GM19397 (cell line): ENCODE measurements at regions not wholly inside any gene's neighbourhood (a gene's known extent, or its start where the extent isn't known, plus 50 kb on each side); places are given as distances from the start of the nearest gene placed in this dataset.
"Not testable (repeated sequence)": the region's sequence is repeated elsewhere in the genome, so short reads cannot be mapped to it uniquely, and the experiment has no call there.

Source experiments
- ATAC-seq: cut with Tn5 transposase; IDR thresholded peaks from one replicate; pipeline ENCODE4 v1.9.1; 2021; ENCODE audit warnings: mild to moderate bottlenecking, moderate library complexity; ENCODE audit not compliant: unreplicated experiment

DNA sequence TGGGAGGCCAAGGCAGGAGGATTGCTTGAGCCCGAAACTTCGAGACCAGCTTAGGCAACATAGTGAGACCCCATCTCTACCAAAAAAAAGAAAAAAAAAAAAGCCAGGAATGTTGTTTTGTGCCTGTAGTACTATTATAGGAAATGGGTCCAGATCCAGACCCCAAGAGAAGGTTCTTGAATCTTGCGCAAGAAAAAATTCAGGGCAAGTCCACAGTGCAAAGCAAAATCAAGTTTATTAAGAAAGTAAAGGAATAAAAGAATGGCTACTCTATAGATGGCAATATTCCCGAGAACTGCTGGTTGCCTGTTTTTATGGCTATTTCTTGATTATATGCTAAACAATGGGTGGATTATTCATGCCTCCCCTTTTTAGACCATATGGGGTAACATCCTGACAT, 51.2 kb upstream of the RDX start:
- ATAC-seq, result no peak

DNA sequence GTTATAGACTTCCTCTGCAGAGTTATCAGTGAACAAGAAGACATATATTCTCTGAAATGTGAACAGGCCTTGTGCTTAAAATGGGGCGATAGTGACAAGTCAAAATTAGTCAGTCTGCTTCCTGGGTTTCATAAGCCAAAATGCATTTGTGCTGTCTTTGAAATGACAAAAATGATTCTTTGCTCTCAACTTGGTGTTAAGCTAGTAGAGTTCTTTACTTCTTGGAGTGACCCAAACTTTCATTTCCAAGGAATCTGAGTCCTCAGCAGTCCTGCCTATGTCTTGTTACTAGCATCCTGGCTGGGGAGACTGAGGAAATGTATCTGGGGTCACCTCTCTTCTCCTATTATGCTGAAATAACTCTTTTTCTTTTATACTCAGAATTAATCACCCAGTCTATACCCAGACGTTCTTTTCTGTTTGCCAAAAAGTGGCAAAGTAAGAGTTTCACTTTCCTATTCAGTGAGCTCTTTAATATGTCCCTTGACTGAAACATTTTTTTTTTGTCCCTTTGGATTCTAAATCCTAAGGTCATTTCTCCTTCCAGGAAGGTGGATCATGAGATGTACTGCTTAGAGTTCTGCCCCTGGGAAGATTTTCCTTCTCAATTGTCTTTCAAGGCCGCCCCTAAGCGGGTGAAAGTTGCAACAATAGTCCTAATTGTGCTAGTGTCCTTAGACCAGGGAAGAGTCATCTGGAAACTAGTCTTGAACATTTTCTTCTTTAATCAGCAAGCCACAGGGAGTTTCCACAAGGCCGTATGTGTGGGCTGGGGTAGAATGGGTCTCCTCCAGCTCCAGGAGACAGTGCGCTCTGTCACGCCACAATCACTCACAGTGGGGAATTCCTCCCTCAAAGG, 53.0 kb upstream of the RDX start:
- ATAC-seq, result peak; percentile 72

DNA sequence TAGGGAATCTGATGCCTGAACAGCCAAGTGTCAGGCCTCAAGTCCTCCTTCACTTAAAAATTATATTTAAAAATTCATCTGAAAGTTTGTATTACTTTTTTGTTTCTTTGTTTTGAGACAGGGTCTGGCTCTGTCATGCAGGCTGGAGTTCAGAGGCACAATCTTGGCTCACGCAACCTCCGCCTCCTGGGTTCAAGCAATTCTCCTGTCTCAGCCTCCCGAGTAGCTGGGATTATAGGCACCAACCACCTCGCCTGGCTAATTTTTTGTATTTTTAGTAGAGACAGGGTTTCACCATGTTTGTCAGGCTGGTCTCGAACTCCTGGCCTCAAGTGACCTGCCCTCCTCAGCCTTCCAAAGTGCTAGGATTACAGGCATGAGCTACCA, 53.6 kb upstream of the RDX start:
- ATAC-seq, result not testable (repeated sequence)

DNA sequence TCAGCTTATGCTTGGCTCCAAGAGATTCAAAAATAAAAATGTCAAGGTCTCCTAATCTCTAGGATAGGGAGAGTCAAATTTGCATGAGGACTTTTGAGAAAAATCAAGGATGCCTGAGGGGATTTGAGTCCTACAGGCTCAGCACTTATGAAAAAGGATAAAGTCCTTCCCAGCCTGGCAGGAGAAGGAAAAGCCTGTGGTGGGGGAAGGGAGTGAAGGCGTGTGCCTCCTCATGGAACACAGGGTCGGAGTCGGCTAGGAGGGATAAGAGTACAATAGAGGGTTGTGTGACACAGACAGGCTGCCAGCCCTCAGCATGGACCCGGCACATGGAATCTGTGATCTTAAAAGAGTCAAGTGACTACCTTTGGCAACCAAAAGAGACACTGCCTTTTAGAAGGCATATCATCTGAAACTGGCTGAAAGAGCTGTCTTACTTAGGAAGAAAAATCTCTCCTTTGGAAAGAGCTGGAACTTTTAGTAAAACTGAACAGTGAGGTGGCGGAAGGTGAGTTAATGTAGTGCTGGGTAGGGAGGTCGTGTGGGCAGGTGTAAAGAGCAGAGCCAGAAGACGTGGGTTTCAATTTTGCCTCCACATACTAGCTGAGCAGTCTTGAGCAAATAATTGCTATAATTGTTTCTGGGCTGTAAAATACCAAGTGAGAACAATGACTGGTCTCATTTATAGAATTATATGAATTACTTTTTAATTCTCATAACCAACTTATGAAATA, 58.8 kb upstream of the RDX start:
- no peak for ATAC-seq

DNA sequence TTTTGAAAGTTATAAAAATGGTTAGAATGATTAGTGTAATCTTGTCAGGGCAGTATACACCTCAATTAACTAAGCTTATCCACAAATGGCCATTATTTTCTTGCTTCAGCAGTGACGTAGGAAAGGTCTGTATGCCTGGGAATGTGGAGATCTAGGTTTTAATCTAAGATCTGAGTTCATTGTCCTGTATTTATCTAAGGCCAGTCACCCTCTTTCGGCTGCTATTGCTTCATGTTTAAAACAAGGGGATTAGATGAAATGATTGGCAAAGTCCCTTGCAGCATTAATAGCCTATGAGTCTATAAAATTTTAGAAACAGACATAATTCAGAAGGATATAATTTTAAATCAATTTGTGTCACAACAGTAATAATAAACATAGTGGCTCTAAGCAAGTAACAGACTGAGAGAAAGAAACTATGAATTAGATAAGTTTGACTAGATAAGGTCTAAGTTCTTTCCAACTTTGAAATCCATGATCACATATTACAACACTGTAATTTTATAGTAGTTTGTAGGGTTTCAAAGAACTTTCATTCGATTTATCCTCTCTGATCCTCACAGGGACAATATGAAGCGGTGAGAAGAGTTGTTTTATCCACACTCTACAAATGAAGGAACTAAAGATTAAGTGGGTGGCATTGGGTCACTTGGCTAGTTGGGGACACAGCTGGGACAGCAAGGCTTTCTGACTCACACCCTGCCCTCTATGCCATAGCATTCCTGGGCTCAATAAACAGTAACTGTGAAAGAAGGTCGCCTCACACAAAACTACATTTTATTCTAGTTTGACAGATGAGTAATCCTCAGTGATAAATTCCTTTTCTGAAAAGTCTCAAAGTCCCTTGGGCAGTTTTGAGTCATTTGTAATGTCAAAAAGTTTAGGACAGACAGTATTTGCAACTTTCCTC, 60.6 kb upstream of the RDX start:
- no peak for ATAC-seq

DNA sequence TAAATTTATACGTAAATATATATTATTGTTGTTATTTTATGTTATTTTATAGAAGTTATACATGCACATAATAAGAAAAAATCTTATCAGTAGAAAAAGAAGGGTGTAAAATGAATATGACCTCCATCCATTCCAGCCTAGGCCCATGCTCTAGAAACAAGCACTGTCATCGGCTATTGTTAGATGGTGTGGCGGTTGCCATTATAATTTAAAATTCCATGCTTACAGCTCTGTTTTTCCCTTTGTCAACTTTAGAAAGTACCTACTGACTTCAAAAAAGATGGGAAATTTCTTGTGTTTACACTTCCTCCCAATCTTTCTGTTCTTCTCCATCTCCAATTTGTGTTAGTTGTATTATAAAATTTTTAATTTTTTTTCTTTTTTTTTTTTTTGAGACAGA, 61.9 kb upstream of the RDX start:
- no peak for ATAC-seq

DNA sequence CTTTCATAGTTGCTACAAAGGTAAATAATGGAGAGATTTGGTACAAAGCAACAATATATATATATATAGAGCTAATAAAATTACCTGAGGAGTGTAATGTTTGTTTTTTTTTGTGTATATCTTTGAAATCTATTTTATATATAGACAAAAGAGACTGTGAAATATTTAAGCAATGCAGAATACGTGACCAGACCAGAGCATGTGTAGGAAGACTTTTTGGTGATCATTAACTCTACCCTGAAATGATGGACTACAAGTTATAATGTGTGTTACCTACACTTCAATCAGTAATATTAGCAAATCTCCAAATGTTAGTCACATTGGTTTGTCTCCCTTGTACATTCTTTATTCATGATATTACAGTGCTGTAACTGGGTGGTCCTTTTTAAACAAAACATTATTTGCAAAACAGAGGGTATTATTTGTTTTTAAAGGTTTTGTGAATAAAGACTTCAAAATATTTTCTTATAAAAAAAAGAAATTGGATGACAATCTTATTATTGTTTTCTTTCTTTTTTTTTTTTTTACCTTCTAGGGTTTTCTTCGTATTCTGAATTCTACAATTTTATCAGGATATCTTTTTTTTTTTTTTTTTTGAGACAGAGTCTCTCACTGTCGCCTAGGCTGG, 64.5 kb upstream of the RDX start:
- not testable (repeated sequence) for ATAC-seq

DNA sequence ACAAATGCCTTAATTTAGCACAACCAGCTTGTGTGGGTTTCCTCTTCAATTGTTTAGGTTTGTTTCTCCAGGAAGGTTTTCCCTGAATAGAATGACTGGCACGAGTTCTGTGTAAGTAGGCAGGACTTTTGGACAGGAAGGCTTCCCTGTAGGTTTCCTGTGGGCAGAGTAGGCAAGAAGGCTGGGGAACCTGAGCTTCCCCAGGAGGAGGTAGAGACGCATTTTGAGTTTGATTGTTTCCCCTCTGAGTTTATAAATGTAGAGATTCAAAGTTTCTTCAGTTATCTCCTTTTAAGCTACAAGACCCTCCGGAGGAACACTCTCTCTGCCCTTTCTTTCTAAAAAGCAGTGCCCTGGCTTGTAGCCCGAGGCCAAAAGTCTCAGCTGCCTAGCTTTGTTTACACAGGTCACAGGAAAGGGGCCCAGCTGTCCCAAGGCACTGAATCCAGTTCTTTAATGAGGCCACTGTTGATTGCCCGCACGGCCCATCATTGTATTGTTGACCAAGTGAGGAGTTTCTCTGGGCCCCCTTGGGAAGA, 66.6 kb upstream of the RDX start:
- no peak for ATAC-seq

DNA sequence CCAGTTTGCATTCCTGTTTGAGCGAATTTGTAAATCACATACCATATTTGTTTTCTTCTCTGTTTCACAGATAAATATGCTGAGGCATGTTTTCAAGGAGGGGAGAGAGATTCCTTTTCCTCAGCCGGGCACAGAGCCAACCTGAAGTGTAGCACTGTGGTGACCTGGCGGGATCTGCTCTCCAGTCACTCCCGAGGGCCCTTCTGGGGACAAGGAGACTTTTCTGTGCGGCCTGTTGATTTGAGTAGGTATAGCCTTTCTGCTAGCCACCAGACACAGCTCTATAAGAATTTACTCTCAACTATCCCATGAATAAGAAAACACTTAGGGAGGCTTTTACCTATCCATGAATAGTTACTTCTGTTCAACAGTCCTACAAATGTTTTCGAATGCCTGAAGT, 63.5 kb upstream of the FDX1 start:
- no peak for ATAC-seq

DNA sequence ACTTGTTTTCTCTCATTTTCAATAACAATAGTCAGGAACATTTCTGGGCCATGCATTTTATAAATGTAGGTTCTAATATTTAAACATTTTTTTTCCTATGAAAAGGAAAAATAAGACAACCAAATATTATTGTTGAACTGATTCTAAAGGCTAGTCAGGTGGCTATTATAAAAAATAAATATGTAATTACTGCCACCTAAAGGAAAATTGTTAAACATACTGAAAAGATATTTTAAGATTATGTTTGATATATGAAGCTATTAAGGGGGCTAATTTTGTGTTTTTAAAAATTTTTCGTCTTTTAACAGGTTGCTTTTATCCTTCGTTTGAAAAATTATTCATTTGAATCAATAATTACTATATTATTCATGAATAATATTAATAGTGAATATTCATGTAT, 62.2 kb upstream of the FDX1 start:
- no peak for ATAC-seq

DNA sequence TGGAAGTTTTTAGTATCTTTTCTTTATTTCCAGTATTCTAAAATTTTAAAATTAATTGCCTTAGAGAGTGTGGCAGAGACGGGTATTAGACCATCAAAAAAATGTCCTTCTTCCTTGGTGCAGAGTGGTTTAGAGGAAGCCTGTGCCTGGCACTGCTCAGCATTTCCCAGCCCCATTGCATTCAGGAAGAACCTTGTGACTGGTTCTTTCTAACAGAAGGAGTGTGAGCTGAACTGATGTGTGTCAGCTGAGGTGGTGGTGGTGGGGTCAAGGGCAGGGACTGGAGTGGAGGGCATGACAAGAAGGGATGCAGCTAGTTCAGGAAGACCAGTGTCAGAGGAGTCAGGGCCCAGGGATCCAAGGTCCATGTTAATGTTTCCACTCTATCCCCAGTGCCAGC, 58.7 kb upstream of the FDX1 start:
- ATAC-seq, result no peak

DNA sequence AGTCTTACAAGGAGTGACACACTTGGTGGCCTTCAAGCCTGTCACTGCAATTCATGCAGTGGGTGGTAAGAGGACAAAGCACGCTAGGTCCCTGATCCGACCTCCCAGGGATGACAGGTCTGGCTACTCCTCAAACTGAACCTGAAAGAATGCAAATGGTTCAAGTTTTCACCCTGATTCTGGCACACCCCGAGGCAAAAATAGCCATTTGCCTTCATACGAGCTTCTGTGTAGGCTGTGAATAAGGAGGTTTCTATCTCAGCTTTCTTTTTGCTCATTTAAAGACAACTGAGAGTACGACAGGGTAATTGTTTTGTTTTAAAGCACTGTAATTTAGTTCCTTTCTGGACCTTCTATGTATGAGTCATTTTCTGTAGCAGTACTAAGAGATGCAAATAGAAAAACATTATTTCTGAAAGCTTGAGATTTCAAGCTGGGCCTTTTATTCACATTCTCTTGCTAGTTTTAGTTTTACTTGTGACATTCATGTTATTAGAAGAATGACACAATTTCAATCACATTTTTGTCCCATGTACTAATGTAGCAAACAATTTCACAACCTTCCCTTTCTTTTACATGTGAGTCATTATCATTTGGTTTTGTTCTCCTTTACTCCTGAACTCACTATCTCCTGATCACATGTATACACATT, 56.6 kb upstream of the FDX1 start:
- ATAC-seq, result peak; percentile 82

DNA sequence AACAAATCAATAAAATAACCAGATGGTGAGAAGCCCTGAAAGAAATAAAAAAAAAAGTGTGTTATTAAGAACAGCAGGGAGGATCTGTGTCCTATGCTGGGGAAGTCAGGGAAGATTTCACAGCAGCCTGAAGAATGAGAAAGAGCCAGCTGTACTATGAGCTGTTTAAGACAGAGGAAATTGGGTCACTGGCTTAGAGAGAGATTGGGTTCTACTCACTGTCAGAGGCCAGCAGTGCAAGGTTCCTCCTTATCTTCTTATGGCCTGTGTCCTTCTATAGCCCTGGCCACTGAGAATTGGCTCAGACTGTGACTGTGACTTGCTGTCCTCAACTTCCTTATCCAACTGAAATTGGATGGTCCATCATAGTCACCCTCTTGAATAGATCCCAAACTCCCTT, 54.8 kb upstream of the FDX1 start:
- ATAC-seq, result no peak

DNA sequence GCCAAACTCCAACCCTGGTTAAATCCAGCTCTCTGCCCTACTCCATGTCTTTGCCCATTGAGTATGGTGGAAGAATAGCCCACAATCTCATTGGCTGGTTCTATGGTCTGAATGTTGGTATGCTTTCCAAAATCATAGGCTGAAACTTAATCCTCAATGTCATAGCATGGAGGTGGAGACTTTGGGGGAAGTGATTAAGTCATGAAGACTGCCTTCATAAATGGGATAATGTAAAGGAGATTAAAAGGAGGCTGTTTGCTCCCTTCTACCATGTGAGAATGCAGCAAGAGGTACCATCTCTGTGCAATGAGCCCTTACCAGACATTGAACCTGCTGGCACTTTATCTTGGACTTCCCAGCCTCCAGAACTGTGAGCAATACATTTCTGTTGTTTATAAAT, 54.4 kb upstream of the FDX1 start:
- no peak for ATAC-seq

DNA sequence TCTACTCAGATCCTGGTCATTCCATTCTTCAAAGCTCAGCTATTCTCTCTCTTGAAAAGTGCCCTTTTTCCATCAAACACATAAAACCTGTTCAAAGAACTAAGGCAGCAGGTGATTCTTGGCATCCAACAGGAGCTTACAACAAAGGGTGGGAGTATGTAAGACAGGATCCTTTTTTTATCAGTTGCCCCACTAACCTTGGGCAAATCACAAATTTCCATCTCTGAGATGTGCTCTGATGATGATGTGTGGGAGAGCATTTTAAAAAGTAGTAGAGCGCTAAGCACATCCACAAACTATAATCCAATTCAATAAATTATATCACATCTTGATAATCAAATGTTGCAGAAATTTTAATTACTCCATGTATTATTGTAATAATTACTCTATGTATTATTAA, 53.7 kb upstream of the FDX1 start:
- ATAC-seq, result no peak

DNA sequence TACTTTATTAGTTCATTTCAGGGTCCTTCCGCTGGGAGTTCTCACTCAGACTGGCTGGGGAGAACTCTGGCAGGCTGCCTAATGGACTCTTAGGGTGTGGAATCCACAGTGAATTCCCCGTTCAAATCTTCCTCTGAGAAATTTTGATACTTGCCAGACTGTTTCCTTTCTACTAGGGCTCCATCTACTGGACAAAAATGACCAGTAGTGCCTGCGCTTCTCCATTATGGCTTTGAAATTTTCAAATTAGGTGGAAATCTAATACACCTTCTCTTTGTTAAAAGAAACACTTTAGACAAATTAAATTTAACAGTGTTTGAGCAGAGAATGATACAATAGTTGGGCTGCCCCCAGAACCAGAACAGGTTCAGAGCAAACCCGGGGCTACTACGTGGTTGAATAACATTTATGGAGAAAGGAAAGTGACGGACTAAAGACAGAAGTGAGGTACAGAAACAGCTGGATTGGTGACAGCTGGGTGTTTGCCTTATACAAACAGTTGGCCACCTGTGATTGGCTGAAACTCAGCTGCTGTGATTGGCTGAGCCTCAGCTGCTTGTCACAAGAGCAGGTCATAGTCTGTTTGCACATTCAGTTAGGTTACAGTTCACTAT, 52.9 kb upstream of the FDX1 start:
- ATAC-seq, result no peak

DNA sequence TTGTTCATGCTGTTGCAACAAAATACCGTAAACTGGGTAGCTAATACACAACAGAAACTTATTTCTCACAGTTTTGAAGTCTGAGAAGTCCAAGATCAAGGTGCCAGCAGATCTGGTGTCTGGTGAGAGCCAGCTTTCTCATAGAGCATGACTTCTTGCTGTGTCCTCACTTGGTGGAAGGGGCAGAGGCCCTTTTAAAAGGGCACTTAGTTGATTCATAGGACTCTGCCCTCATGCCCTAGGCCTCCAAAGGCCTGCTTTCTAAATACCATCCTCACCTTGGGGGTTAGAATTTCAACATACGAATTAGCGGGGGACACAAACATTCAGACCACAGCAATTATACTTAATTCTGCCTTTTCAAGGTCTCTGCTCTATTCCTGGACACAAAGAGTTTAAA, 52.3 kb upstream of the FDX1 start:
- ATAC-seq, result no peak

DNA sequence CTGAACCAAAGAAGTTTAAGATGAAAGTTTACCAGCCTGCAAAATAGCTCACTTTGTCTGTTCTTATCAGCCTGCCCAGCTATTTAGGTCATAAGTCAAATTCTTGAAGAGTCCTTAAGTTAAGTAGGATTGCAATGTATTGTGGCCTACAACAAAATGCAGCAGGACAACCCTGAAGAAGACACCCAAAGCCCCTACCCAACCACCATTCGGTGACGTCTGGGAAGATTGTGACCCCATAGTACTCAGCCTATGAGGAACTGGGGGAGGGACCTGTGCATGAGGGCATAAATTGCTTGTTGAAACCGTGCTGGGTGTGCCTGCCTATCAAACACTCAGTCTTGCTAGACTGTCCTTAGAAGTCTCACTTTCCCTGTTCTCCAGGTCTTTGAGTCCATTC, 50.5 kb upstream of the FDX1 start:
- no peak for ATAC-seq

DNA sequence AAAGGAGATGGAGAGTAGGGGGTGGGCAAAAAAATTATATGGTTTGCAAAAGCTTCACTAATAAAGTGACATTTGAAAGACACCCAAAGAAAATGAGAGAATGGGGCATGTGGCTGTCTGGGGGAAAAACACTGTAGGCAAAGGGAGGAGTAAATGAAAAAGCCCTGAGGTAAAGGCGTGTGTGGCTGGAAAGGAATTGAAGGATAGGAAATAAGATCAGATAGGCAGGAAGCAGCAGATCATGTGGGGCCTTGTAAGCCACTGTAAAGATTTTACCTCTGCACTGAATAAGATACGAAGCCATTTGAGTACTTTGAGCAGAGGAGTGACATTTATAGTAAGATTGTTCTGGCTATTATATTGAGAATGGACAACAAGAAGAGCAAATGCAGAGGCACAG, 49.8 kb upstream of the FDX1 start:
- no peak for ATAC-seq
